Tibial nerve (tissue), 4 donors: ENCODE measurements at regions not wholly inside any gene's neighbourhood (a gene's known extent, or its start where the extent isn't known, plus 50 kb on each side); places are given as distances from the start of the nearest gene placed in this dataset.

ENCODE experiments used
- EP300 ChIP-seq, 2 donors: sonication (generic); formaldehyde crosslinking; IDR thresholded peaks; one replicate each; pipeline ENCODE4 v1.6.1; 2017; ENCODE audit warnings: antibody characterized with exemption in 2 of 2, mild to moderate bottlenecking in 1 of 2
- POLR2A ChIP-seq, 2 donors: fragments of 450-650 bp; IDR thresholded peaks; one replicate each; pipeline ENCODE4 v1.6.1; 2017; ENCODE audit warnings: antibody characterized with exemption in 2 of 2, mild to moderate bottlenecking in 2 of 2, moderate library complexity in 2 of 2
- TF ChIP-seq, protein P1 (sequence below), 5 experiments: fragments of 200-600 bp in 3 of 5; fragments of 450-650 bp in 2 of 5; sonication (generic) in 3 of 5; IDR thresholded peaks; one replicate each; pipeline ENCODE4 v1.5.1; 2016 to 2019; ENCODE audit warnings: antibody characterized with exemption in 5 of 5, mild to moderate bottlenecking in 3 of 5, moderate library complexity in 2 of 5

DNA sequence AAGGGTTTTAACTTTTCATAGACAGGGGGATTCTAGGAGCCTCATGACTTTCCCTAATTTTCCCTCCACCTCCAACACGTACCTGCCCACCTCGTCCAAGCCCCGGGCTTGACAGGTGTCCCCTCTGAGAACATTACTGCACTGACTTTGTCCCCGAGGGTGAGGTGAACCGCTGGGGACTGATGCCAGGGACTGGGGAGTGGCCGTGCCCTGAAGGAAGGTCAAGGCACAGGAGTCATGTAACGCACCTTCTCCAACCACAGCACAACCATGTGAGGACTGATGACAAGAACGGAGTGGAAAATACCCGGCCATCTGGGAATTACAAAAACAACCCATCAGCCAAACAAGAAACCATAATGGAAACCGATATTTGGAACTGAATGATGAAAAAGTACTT lies 214.7 kb upstream of the C14orf180 start:
- TF ChIP-seq, protein P1, sequence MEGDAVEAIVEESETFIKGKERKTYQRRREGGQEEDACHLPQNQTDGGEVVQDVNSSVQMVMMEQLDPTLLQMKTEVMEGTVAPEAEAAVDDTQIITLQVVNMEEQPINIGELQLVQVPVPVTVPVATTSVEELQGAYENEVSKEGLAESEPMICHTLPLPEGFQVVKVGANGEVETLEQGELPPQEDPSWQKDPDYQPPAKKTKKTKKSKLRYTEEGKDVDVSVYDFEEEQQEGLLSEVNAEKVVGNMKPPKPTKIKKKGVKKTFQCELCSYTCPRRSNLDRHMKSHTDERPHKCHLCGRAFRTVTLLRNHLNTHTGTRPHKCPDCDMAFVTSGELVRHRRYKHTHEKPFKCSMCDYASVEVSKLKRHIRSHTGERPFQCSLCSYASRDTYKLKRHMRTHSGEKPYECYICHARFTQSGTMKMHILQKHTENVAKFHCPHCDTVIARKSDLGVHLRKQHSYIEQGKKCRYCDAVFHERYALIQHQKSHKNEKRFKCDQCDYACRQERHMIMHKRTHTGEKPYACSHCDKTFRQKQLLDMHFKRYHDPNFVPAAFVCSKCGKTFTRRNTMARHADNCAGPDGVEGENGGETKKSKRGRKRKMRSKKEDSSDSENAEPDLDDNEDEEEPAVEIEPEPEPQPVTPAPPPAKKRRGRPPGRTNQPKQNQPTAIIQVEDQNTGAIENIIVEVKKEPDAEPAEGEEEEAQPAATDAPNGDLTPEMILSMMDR (IDR thresholded peaks at IDR 0.05): no peak
- TF ChIP-seq POLR2A (IDR thresholded peaks at IDR 0.05): no peak
- TF ChIP-seq EP300 (IDR thresholded peaks at IDR 0.05): no peak
